ENCODE measurements at regions not wholly inside any gene's neighbourhood (a gene's known extent, or its start where the extent isn't known, plus 50 kb on each side); places are given as distances from the start of the nearest gene placed in this dataset.

DNA sequence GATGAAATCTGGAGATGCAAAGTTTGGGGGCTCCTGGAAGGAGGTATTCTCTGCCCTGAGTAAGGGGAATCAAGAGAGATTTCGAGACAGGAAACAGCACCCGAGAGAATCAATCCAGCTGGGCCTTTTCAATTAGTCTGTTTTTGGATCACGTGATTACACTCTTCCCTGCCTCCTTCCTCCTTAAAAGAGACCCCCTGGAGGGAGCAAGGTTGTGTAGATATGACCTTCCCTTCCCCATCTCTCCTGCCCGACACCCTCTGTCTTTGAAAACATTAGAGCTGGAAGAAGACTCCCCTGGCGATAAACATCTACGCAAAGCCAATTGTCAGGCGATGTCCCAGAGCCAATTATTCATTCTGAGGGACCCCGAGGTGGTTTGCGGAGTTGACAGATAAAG is 407.9 kb downstream of the MIAT start:
- TF ChIP-seq, protein P1, sequence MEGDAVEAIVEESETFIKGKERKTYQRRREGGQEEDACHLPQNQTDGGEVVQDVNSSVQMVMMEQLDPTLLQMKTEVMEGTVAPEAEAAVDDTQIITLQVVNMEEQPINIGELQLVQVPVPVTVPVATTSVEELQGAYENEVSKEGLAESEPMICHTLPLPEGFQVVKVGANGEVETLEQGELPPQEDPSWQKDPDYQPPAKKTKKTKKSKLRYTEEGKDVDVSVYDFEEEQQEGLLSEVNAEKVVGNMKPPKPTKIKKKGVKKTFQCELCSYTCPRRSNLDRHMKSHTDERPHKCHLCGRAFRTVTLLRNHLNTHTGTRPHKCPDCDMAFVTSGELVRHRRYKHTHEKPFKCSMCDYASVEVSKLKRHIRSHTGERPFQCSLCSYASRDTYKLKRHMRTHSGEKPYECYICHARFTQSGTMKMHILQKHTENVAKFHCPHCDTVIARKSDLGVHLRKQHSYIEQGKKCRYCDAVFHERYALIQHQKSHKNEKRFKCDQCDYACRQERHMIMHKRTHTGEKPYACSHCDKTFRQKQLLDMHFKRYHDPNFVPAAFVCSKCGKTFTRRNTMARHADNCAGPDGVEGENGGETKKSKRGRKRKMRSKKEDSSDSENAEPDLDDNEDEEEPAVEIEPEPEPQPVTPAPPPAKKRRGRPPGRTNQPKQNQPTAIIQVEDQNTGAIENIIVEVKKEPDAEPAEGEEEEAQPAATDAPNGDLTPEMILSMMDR (IDR thresholded peaks at IDR 0.05) = no peak
- TF ChIP-seq POLR2AphosphoS5 (IDR thresholded peaks at IDR 0.05) = no peak

Data from prostate gland (tissue), 2 donors.